ENCODE measurements at regions not wholly inside any gene's neighbourhood (a gene's known extent, or its start where the extent isn't known, plus 50 kb on each side); places are given as distances from the start of the nearest gene placed in this dataset.

GRCh38 chr3:139201446-139202225 is 142.2 kb upstream of the MRPS22 start:
- TF ChIP-seq ZNF501 (CRISPR knock-in tag; IDR thresholded peaks at IDR 0.05) (no peak), ZNF329 (CRISPR knock-in tag; IDR thresholded peaks at IDR 0.05; ENCODE audit: low read depth) (no peak), ZNF589 (CRISPR knock-in tag; conservative IDR thresholded peaks at IDR 0.05) (no peak), TBX3 (IDR thresholded peaks at IDR 0.05; ENCODE audit: borderline replicate concordance) (no peak), PLSCR1 (CRISPR knock-in tag; IDR thresholded peaks at IDR 0.05; ENCODE audit: borderline replicate concordance) (no peak), NFKB2 (CRISPR knock-in tag; IDR thresholded peaks at IDR 0.05; ENCODE audit: borderline replicate concordance) (no peak), EHMT2 (IDR thresholded peaks at IDR 0.05; ENCODE audit: borderline replicate concordance, low read depth, low read length) (no peak), POLR2A (IDR thresholded peaks at IDR 0.05; ENCODE audit: insufficient read depth in 1 of 2, low read depth in 2 of 2, low read length in 2 of 2) (no peak), ZBTB1 (CRISPR knock-in tag; IDR thresholded peaks at IDR 0.05; ENCODE audit: borderline replicate concordance) (no peak), ATF6 (CRISPR knock-in tag; conservative IDR thresholded peaks at IDR 0.05) (no peak), FOXP4 (CRISPR knock-in tag; IDR thresholded peaks at IDR 0.05) (no peak), CTCF (CRISPR knock-in tag; IDR thresholded peaks at IDR 0.05) (no peak), ZNF274 (CRISPR knock-in tag; IDR thresholded peaks at IDR 0.05) (no peak)
